ENCODE measurements at regions not wholly inside any gene's neighbourhood (a gene's known extent, or its start where the extent isn't known, plus 50 kb on each side); places are given as distances from the start of the nearest gene placed in this dataset.

GRCh38 chr9:18371141-18371540 is 102.8 kb upstream of the ADAMTSL1 start:
- TF ChIP-seq POLR2AphosphoS5 (IDR thresholded peaks at IDR 0.05) (no peak), CTCF (IDR thresholded peaks at IDR 0.05) (no peak), EP300 (IDR thresholded peaks at IDR 0.05) (no peak)
- Histone ChIP-seq H3K4me1 (peaks cover 0 to 15% (median 6%) of the 10 kb centered on the region in 4 donors), H3K36me3 (no peaks in the 10 kb centered on the region), H3K27me3 (no peaks in the 10 kb centered on the region), H3K4me3 (no peak overlapping the region), H3K9me3 (no peaks in the 10 kb centered on the region), H3K27ac (replicated peaks in 1 of 4) (peak overlapping the region in 3 of 4 donors; percentile 68 to 75 (median 71))
- intact Hi-C loops (cut with DNase I), result loop anchor here (10.0 kb wide), 1 partner anchor 106 kb away; no protein-coding TSS in a partner anchor
- no peak for DNase-seq (ENCODE audit: extremely low spot score)

GRCh38 chr9:18371621-18372020 is 102.3 kb upstream of the ADAMTSL1 start:
- no peak for DNase-seq (ENCODE audit: extremely low spot score)
- Histone ChIP-seq H3K27ac (replicated peaks in 1 of 4) (peak overlapping the region; percentile 52 to 75 (median 70)), H3K9me3 (no peaks in the 10 kb centered on the region), H3K4me1 (peaks cover 0 to 15% (median 6%) of the 10 kb centered on the region in 4 donors), H3K4me3 (no peak overlapping the region), H3K36me3 (no peaks in the 10 kb centered on the region), H3K27me3 (no peaks in the 10 kb centered on the region)
- intact Hi-C loops (cut with DNase I), result loop anchor here (10.0 kb wide), 1 partner anchor 107 kb away; no protein-coding TSS in a partner anchor
- TF ChIP-seq CTCF (IDR thresholded peaks at IDR 0.05) (no peak), POLR2AphosphoS5 (IDR thresholded peaks at IDR 0.05) (peak; percentile 33 to 52)
- 46% methylated on average over 3 of the region's 3 CpGs for WGBS

- no peaks in the 10 kb centered on the region for H3K36me3 ChIP-seq
- no peak overlapping the region for H3K27ac ChIP-seq (replicated peaks in 1 of 4)
- intact Hi-C loops (cut with DNase I), result loop anchor here (10.0 kb wide), 1 partner anchor 114 kb away; no protein-coding TSS in a partner anchor
- no peaks in the 10 kb centered on the region for H3K9me3 ChIP-seq
- 66% methylated on average over 5 of the region's 5 CpGs for WGBS
- no peak for TF ChIP-seq POLR2A (IDR thresholded peaks at IDR 0.05; ENCODE audit: low read depth)
- no peak for TF ChIP-seq POLR2AphosphoS5 (IDR thresholded peaks at IDR 0.05)
- TF ChIP-seq CTCF (IDR thresholded peaks at IDR 0.05), result no peak
- TF ChIP-seq EP300 (IDR thresholded peaks at IDR 0.05), result no peak
- no peaks in the 10 kb centered on the region for H3K27me3 ChIP-seq
- no peak overlapping the region for H3K4me3 ChIP-seq
- peaks cover 0 to 10% (median 9%) of the 10 kb centered on the region in 4 donors for H3K4me1 ChIP-seq
- DNase-seq (ENCODE audit: extremely low spot score), result no peak
Observed at GRCh38 chr9:18379073-18379811, 94.7 kb upstream of the ADAMTSL1 start.

- Histone ChIP-seq H3K4me1 (peaks cover 0 to 22% (median 12%) of the 10 kb centered on the region in 4 donors), H3K9me3 (no peaks in the 10 kb centered on the region), H3K4me3 (no peak overlapping the region), H3K27ac (replicated peaks in 1 of 4) (peak overlapping the region in 2 of 4 donors; percentile 11), H3K36me3 (no peaks in the 10 kb centered on the region), H3K27me3 (no peaks in the 10 kb centered on the region)
- no peak for DNase-seq (ENCODE audit: extremely low spot score)
- WGBS, result 45% methylated on average over 4 of the region's 4 CpGs
- no peak for TF ChIP-seq POLR2AphosphoS5 (IDR thresholded peaks at IDR 0.05)
- TF ChIP-seq CTCF (IDR thresholded peaks at IDR 0.05), result no peak
- no peak for TF ChIP-seq EP300 (IDR thresholded peaks at IDR 0.05)
- no peak for TF ChIP-seq POLR2A (IDR thresholded peaks at IDR 0.05; ENCODE audit: low read depth)
- intact Hi-C loops (cut with DNase I), result no loop called here
Observed at GRCh38 chr9:18382243-18382642, 91.7 kb upstream of the ADAMTSL1 start.
